NCI-H2227 treated with DMSO at 0.1 percent for 48 hours (cell line): ENCODE measurements at regions not wholly inside any gene's neighbourhood (a gene's known extent, or its start where the extent isn't known, plus 50 kb on each side); places are given as distances from the start of the nearest gene placed in this dataset.
"Not testable (repeated sequence)": the region's sequence is repeated elsewhere in the genome, so short reads cannot be mapped to it uniquely, and the experiment has no call there.

Experiments used
- DNase-seq: peaks from one replicate; lab custom pipeline; 2025; lab: John Stamatoyannopoulos, UW

- DNase-seq: no peak
These were observed 86.5 kb upstream of the DLGAP1 start for GRCh38 chr18:4541588-4541987.

GRCh38 chr18:4536447-4536846, 81.3 kb upstream of the DLGAP1 start:
- DNase-seq: no peak

DNA sequence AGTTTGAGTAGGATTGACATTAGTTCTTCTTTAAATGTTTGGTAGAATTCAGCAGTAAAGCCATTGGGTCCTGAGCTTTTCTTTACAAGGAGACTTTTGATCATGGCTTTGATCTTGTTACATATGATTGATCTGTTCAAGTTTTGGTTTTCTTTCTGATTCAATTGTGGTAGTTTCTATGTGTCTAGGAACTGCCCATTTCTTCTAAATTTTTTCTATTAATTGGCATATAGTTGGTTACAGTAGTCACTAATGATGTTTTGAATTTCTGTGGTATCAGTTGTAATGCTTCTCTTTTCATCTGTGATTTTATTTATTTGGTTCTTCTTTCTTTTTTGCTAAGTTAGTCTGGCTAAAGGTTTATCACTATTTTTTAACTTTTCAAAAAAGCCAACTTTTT, 73.3 kb upstream of the DLGAP1 start:
- DNase-seq: no peak

DNA sequence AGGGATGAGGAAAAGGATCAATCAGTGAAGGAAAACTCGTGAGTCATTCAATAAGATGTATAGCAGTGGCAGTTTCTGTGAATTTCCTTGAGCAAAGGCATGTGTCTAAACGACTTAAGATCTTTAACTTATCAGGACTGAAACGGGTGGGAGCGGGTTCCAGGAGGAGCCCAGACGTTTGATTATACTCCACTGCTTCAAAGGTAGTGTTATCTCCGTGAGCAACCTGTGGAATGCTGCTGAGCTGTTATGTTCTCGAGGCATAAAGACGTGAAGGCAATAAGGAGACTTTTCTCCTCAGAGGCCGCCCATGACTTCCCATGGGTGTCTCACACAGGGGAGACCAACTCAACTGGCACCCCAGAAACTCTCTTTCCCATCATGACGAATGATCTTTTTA, 72.7 kb upstream of the DLGAP1 start:
- not testable (repeated sequence) for DNase-seq

GRCh38 chr18:4524096-4524495, 69.0 kb upstream of the DLGAP1 start:
- DNase-seq: no peak

DNA sequence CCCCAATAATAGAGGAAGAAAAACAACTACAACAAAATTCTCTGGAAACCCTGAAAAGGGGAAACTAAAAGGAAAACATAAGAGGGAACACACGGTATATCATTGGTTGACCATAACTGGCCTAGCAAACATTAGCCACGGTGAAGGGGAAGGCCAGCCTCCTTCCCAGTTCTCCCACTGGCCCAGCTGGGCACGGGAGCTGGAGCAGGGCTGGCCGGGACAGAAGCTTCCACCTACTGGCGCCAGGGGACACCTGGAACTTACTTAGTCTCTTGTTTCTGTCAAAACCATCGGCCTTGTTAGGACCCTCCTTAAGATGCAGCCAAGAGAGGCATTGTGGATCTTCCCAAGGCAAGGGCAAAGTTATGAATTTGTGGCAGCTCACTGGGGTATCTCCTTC, 56.1 kb upstream of the DLGAP1 start:
- DNase-seq: no peak

DNA sequence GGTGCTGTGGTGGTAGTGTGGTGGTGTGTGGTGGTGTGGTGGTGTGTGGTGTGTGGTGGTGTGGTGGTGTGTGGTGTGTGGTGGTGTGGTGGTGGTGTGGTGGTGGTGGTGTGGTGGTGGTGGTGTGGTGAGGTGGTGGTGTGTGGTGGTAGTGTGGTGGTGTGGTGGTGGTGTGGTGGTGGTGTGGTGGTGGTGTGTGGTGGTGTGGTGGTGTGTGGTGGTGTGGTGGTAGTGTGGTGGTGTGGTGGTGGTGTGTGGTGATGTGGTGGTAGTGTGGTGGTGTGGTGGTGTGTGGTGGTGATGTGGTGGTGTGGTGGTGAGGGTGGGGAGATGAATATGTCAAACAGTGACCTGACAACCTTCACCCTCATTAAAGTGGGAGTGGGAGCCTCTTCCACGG, 55.6 kb upstream of the DLGAP1 start:
- DNase-seq: no peak

DNA sequence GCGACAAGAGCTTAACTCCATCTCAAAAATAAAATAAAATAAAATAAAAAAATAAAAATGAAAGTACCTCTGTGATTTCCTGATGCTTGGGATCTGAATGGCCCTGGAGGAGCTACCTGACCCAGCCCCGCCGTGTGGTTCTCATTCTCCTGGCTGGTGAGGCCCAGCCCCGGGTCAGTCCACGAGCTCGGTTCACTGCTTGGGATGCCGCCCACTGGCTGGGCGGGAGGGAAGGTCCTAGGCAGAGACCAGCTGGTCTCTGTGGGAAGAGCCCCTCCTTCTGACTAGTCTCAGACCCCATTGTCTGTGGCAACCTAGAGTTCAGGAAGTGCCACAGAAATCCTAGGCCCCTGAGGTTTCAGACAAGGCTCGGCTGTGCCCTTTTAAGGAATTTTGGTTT, 55.1 kb upstream of the DLGAP1 start:
- DNase-seq: no peak
